A673 (cell line): ENCODE measurements at regions not wholly inside any gene's neighbourhood (a gene's known extent, or its start where the extent isn't known, plus 50 kb on each side); places are given as distances from the start of the nearest gene placed in this dataset.

Source experiments
- CTCF ChIP-seq: fragments of 300-800, 200-600 bp; sonication (generic); conservative IDR thresholded peaks from 2 replicates; pipeline ENCODE4 v1.5.1; 2017; ENCODE audit warnings: low read depth, mild to moderate bottlenecking, antibody characterized with exemption, low read length, moderate library complexity, mixed read lengths
- EZH2 ChIP-seq: fragments of 200-600 bp; sonication (generic); IDR thresholded peaks from 2 replicates; pipeline ENCODE4 v1.6.1; 2017; ENCODE audit warnings: borderline replicate concordance, low read depth, mild to moderate bottlenecking, mixed read lengths, antibody characterized with exemption, low read length; ENCODE audit not compliant: poor library complexity, severe bottlenecking

- TF ChIP-seq CTCF (no peak), EZH2 (no peak)
Measured at GRCh38 chr1:5751163-5751540, 241.1 kb downstream of the NPHP4 start.
